HUDEP-2 (cell line): ENCODE measurements at regions not wholly inside any gene's neighbourhood (a gene's known extent, or its start where the extent isn't known, plus 50 kb on each side); places are given as distances from the start of the nearest gene placed in this dataset.

Experiments
- DNase-seq, 76 experiments: peaks; one replicate each; lab custom pipeline; 2025; ENCODE audit not compliant: unreplicated experiment in 76 of 76; lab: John Stamatoyannopoulos, UW

- no peak for DNase-seq
Observed at GRCh38 chr9:2992427-2992826, 148.5 kb upstream of the PUM3 start.

GRCh38 chr9:2991292-2991691, 147.4 kb upstream of the PUM3 start:
- DNase-seq = peak in 1 of 76 experiments; percentile 3

GRCh38 chr9:2987679-2988078, 143.8 kb upstream of the PUM3 start:
- DNase-seq = no peak

- no peak for DNase-seq
Observed at GRCh38 chr9:2985343-2985742, 141.4 kb upstream of the PUM3 start.

- DNase-seq = no peak
Observed at GRCh38 chr9:2984491-2984890, 140.6 kb upstream of the PUM3 start.

- no peak for DNase-seq
Observed at GRCh38 chr9:2979957-2980610, 136.2 kb upstream of the PUM3 start.

- DNase-seq = no peak
Observed at GRCh38 chr9:2972475-2972874, 128.6 kb upstream of the PUM3 start.

- no peak for DNase-seq
Observed at GRCh38 chr9:2970864-2971263, 127.0 kb upstream of the PUM3 start.

GRCh38 chr9:2967766-2968165, 123.9 kb upstream of the PUM3 start:
- DNase-seq = no peak

- no peak for DNase-seq
Observed at GRCh38 chr9:2966565-2967300, 122.8 kb upstream of the PUM3 start.

- DNase-seq = no peak
Observed at GRCh38 chr9:2964470-2964869, 120.6 kb upstream of the PUM3 start.

GRCh38 chr9:2963307-2963706, 119.4 kb upstream of the PUM3 start:
- DNase-seq = no peak

GRCh38 chr9:2962471-2963172, 118.7 kb upstream of the PUM3 start:
- no peak for DNase-seq

- no peak for DNase-seq
Observed at GRCh38 chr9:2958219-2958618, 114.3 kb upstream of the PUM3 start.

- DNase-seq = no peak
Observed at GRCh38 chr9:2957656-2958200, 113.8 kb upstream of the PUM3 start.

GRCh38 chr9:2955575-2955974, 111.7 kb upstream of the PUM3 start:
- no peak for DNase-seq

- DNase-seq = no peak
Observed at GRCh38 chr9:2939368-2939767, 95.5 kb upstream of the PUM3 start.

GRCh38 chr9:2936221-2936620, 92.3 kb upstream of the PUM3 start:
- DNase-seq = no peak

GRCh38 chr9:2934883-2935282, 91.0 kb upstream of the PUM3 start:
- no peak for DNase-seq

- no peak for DNase-seq
Observed at GRCh38 chr9:2934241-2934650, 90.4 kb upstream of the PUM3 start.
